D721Med (cell line): ENCODE measurements at regions not wholly inside any gene's neighbourhood (a gene's known extent, or its start where the extent isn't known, plus 50 kb on each side); places are given as distances from the start of the nearest gene placed in this dataset.

Experiments used
- DNase-seq: peaks from one replicate; pipeline ENCODE4 v3.0.0; 2011; ENCODE audit warnings: low spot score; ENCODE audit not compliant: insufficient read length
- FAIRE-seq: peaks from 2 replicates; lab custom pipeline; 2011; peaks lifted over from hg19 to GRCh38; lab: Jason Lieb, UNC
- CTCF ChIP-seq: IDR thresholded peaks from 2 replicates; pipeline ENCODE4 v1.5.1; 2012; ENCODE audit warnings: mild to moderate bottlenecking, control low read depth; ENCODE audit not compliant: insufficient read depth; ENCODE audit errors: missing control alignments

- DNase-seq: no peak
- no peak for FAIRE-seq
- no peak for TF ChIP-seq CTCF
Observed at GRCh38 chr2:130264501-130264900, 66.3 kb upstream of the TUBA3E start.

- FAIRE-seq (no peak), DNase-seq (no peak)
- no peak for TF ChIP-seq CTCF
Observed at GRCh38 chr2:130264046-130264445, 65.8 kb upstream of the TUBA3E start.

DNA sequence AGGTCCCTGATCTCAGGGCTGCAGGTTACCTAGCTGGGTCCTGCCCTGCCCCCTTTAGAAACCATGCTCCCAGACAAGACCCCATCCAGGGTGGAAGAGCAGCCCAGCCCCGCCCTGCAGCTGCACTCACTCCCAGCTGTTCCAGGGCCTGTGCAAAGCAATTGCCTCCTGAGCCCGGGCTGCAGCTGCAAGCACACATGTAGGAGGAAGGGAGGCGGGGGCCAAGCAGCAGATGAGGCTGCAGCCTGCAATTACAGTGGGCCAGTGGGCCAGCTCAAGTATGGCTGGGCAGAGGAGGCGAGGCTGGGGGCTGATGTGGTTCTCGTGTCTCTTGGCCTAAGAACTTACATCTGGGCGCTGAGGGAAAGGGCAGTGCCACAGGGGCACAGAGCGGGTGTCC lies 65.4 kb upstream of the TUBA3E start:
- no peak for DNase-seq
- no peak for TF ChIP-seq CTCF
- no peak for FAIRE-seq

DNA sequence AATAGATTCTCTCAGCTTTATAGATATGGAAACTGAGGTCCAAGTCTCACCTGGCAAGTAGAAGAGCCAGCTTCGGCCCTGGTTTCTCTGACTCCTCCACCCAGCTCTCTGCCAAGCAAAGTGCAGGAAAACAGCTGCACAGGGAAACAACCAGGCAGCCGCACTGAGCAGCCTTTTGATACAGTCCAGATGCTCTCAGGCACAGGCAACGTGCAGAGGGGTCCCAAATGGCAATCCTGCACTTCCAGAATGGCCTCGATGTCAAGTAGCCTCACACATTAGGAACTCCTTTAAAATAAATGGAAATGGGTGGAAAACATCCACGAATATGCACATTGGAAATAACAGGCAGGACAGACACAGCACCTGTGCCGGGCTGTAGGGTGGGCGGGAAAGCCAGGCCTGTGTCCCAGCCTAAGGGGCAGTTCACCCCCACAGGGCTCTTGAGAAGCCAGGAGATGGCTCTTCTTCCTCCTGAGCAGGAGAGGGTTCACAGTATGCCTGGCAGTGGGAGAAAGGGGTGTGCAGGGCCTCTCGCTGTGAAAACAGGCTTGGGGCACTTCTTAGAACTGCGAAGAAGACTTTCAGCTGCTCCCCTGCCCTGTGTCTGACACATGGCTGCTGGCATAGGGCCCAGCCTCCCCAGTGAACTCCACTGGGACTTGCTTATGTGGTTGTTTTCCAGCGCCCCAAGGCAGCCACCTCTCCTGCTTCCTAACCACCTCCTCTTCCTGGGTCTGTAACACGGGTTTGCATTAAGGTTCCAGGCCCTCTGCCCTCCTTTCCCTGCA lies 63.9 kb upstream of the TUBA3E start:
- FAIRE-seq (no peak), DNase-seq (no peak)
- no peak for TF ChIP-seq CTCF

GRCh38 chr2:130261099-130261498 lies 62.9 kb upstream of the TUBA3E start:
- FAIRE-seq: no peak
- TF ChIP-seq CTCF: no peak
- no peak for DNase-seq

DNA sequence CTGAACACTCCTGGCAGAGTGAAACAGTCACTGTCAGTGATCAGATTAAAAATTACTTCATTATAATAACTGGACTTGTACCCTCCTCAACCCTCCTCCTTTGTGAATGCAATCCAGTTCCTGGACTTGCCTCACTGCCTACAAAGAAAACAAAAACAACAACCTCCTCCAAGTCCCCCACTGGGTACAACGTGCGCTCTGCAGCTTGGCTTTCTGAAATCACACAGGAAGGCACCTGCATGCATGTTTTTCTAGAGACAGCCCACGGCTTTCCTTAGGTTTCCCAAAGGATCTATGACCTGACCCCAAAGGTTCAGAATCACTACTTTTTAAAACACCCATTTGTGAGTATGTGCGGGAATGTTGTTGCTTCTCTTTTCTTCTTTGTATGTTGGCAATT lies 61.4 kb upstream of the TUBA3E start:
- no peak for TF ChIP-seq CTCF
- FAIRE-seq (no peak), DNase-seq (no peak)

DNA sequence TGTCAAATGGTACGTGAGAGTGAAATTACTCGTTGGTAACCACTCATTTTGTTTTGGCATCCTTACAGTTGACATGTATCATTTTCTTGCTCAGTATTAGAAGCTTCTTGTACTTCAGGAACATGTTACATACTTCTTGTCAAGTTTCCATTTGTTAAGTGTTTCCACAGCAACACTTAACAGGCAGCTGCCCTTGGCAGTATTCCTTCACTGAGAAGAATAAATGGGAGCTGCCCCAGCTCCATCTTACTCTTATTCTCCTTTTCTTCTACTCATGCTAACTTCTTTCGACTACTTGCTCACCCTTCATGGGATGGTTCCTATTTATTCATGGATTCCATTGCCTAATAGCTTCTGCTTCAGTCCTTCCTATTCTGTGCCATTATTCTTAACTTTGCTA lies 60.1 kb upstream of the TUBA3E start:
- FAIRE-seq (no peak), DNase-seq (no peak)
- TF ChIP-seq CTCF: no peak
